GM23338 (cell line): ENCODE measurements at regions not wholly inside any gene's neighbourhood (a gene's known extent, or its start where the extent isn't known, plus 50 kb on each side); places are given as distances from the start of the nearest gene placed in this dataset.

Experiments used
- EZH2phosphoT487 ChIP-seq: fragments of 200-600 bp; sonication (generic); IDR thresholded peaks from one replicate; pipeline ENCODE4 v1.8.1; 2018; ENCODE audit warnings: antibody characterized with exemption; ENCODE audit not compliant: unreplicated experiment
- TF ChIP-seq, protein P1 (sequence below), 2 experiments: fragments of 200-600 bp in 1 of 2; sonication (generic) in 1 of 2; conservative IDR thresholded peaks; 2 replicates each; pipeline versions ENCODE4 v1.5.1 to v1.6.1; 2016 to 2017; ENCODE audit warnings: antibody characterized with exemption in 2 of 2, low read depth in 2 of 2, mild to moderate bottlenecking in 2 of 2, moderate library complexity in 1 of 2

- TF ChIP-seq, protein P1, sequence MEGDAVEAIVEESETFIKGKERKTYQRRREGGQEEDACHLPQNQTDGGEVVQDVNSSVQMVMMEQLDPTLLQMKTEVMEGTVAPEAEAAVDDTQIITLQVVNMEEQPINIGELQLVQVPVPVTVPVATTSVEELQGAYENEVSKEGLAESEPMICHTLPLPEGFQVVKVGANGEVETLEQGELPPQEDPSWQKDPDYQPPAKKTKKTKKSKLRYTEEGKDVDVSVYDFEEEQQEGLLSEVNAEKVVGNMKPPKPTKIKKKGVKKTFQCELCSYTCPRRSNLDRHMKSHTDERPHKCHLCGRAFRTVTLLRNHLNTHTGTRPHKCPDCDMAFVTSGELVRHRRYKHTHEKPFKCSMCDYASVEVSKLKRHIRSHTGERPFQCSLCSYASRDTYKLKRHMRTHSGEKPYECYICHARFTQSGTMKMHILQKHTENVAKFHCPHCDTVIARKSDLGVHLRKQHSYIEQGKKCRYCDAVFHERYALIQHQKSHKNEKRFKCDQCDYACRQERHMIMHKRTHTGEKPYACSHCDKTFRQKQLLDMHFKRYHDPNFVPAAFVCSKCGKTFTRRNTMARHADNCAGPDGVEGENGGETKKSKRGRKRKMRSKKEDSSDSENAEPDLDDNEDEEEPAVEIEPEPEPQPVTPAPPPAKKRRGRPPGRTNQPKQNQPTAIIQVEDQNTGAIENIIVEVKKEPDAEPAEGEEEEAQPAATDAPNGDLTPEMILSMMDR (conservative IDR thresholded peaks at IDR 0.05; ENCODE audit: low read depth in 2 of 2), result no peak
- TF ChIP-seq EZH2phosphoT487, result no peak
Observed at GRCh38 chr6:20031342-20031741, 180.9 kb downstream of the MBOAT1 start.
